ENCODE measurements at regions not wholly inside any gene's neighbourhood (a gene's known extent, or its start where the extent isn't known, plus 50 kb on each side); places are given as distances from the start of the nearest gene placed in this dataset.

GRCh38 chr10:113486531-113486930 is 66.3 kb upstream of the HABP2 start:
- TF ChIP-seq, protein P1, sequence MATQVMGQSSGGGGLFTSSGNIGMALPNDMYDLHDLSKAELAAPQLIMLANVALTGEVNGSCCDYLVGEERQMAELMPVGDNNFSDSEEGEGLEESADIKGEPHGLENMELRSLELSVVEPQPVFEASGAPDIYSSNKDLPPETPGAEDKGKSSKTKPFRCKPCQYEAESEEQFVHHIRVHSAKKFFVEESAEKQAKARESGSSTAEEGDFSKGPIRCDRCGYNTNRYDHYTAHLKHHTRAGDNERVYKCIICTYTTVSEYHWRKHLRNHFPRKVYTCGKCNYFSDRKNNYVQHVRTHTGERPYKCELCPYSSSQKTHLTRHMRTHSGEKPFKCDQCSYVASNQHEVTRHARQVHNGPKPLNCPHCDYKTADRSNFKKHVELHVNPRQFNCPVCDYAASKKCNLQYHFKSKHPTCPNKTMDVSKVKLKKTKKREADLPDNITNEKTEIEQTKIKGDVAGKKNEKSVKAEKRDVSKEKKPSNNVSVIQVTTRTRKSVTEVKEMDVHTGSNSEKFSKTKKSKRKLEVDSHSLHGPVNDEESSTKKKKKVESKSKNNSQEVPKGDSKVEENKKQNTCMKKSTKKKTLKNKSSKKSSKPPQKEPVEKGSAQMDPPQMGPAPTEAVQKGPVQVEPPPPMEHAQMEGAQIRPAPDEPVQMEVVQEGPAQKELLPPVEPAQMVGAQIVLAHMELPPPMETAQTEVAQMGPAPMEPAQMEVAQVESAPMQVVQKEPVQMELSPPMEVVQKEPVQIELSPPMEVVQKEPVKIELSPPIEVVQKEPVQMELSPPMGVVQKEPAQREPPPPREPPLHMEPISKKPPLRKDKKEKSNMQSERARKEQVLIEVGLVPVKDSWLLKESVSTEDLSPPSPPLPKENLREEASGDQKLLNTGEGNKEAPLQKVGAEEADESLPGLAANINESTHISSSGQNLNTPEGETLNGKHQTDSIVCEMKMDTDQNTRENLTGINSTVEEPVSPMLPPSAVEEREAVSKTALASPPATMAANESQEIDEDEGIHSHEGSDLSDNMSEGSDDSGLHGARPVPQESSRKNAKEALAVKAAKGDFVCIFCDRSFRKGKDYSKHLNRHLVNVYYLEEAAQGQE (IDR thresholded peaks at IDR 0.05; ENCODE audit: low read depth) = no peak
- TF ChIP-seq EZH2 (IDR thresholded peaks at IDR 0.05) = no peak
- no peak for TF ChIP-seq CEBPB (IDR thresholded peaks at IDR 0.05; ENCODE audit: low read depth)
- TF ChIP-seq, protein P2, sequence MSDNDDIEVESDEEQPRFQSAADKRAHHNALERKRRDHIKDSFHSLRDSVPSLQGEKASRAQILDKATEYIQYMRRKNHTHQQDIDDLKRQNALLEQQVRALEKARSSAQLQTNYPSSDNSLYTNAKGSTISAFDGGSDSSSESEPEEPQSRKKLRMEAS (IDR thresholded peaks at IDR 0.05) = no peak
- TF ChIP-seq, protein P3, sequence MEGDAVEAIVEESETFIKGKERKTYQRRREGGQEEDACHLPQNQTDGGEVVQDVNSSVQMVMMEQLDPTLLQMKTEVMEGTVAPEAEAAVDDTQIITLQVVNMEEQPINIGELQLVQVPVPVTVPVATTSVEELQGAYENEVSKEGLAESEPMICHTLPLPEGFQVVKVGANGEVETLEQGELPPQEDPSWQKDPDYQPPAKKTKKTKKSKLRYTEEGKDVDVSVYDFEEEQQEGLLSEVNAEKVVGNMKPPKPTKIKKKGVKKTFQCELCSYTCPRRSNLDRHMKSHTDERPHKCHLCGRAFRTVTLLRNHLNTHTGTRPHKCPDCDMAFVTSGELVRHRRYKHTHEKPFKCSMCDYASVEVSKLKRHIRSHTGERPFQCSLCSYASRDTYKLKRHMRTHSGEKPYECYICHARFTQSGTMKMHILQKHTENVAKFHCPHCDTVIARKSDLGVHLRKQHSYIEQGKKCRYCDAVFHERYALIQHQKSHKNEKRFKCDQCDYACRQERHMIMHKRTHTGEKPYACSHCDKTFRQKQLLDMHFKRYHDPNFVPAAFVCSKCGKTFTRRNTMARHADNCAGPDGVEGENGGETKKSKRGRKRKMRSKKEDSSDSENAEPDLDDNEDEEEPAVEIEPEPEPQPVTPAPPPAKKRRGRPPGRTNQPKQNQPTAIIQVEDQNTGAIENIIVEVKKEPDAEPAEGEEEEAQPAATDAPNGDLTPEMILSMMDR (IDR thresholded peaks at IDR 0.05 in 2 of 3, conservative IDR thresholded peaks at IDR 0.05 in 1 of 3; ENCODE audit: borderline replicate concordance in 1 of 3, insufficient read depth in 1 of 3, low read depth in 2 of 3, low read length in 2 of 3) = no peak
- no peak for TF ChIP-seq ATF3 (IDR thresholded peaks at IDR 0.05)
- no peak for TF ChIP-seq SRF (IDR thresholded peaks at IDR 0.05; ENCODE audit: low read depth)
- TF ChIP-seq, protein P4, sequence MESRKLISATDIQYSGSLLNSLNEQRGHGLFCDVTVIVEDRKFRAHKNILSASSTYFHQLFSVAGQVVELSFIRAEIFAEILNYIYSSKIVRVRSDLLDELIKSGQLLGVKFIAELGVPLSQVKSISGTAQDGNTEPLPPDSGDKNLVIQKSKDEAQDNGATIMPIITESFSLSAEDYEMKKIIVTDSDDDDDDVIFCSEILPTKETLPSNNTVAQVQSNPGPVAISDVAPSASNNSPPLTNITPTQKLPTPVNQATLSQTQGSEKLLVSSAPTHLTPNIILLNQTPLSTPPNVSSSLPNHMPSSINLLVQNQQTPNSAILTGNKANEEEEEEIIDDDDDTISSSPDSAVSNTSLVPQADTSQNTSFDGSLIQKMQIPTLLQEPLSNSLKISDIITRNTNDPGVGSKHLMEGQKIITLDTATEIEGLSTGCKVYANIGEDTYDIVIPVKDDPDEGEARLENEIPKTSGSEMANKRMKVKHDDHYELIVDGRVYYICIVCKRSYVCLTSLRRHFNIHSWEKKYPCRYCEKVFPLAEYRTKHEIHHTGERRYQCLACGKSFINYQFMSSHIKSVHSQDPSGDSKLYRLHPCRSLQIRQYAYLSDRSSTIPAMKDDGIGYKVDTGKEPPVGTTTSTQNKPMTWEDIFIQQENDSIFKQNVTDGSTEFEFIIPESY (IDR thresholded peaks at IDR 0.05; ENCODE audit: extremely low read depth, insufficient replicate concordance, low read length) = no peak
- no peak for TF ChIP-seq RAD21 (IDR thresholded peaks at IDR 0.05; ENCODE audit: low read depth)
- TF ChIP-seq SP1 (IDR thresholded peaks at IDR 0.05; ENCODE audit: low read depth) = no peak
- TF ChIP-seq ZFX (IDR thresholded peaks at IDR 0.05) = no peak
- TF ChIP-seq ELF1 (IDR thresholded peaks at IDR 0.05; ENCODE audit: borderline replicate concordance, low read depth) = no peak
- TF ChIP-seq JUND (IDR thresholded peaks at IDR 0.05) = no peak
- no peak for TF ChIP-seq POLR2A (IDR thresholded peaks at IDR 0.05; ENCODE audit: borderline replicate concordance, extremely low read depth, insufficient read depth, insufficient read length)
